ENCODE measurements at regions not wholly inside any gene's neighbourhood (a gene's known extent, or its start where the extent isn't known, plus 50 kb on each side); places are given as distances from the start of the nearest gene placed in this dataset.

- TF ChIP-seq POLR2A (IDR thresholded peaks at IDR 0.05), result no peak
- TF ChIP-seq, protein P1, sequence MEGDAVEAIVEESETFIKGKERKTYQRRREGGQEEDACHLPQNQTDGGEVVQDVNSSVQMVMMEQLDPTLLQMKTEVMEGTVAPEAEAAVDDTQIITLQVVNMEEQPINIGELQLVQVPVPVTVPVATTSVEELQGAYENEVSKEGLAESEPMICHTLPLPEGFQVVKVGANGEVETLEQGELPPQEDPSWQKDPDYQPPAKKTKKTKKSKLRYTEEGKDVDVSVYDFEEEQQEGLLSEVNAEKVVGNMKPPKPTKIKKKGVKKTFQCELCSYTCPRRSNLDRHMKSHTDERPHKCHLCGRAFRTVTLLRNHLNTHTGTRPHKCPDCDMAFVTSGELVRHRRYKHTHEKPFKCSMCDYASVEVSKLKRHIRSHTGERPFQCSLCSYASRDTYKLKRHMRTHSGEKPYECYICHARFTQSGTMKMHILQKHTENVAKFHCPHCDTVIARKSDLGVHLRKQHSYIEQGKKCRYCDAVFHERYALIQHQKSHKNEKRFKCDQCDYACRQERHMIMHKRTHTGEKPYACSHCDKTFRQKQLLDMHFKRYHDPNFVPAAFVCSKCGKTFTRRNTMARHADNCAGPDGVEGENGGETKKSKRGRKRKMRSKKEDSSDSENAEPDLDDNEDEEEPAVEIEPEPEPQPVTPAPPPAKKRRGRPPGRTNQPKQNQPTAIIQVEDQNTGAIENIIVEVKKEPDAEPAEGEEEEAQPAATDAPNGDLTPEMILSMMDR (IDR thresholded peaks at IDR 0.05 in 8 of 11, conservative IDR thresholded peaks at IDR 0.05 in 3 of 11), result no peak
Observed at GRCh38 chr14:95601650-95602049, 66.8 kb downstream of the GLRX5 start.
